Dedifferentiated amniotic fluid mesenchymal stem cell (primary cell): ENCODE measurements at regions not wholly inside any gene's neighbourhood (a gene's known extent, or its start where the extent isn't known, plus 50 kb on each side); places are given as distances from the start of the nearest gene placed in this dataset.
"Not testable (repeated sequence)": the region's sequence is repeated elsewhere in the genome, so short reads cannot be mapped to it uniquely, and the experiment has no call there.

Experiments used
- DNase-seq: peaks from one replicate; pipeline ENCODE4 v3.0.0-alpha.2; 2016; ENCODE audit errors: extremely low spot score

- no peak for DNase-seq
Measured at GRCh38 chr21:33994373-33994772, 78.8 kb upstream of the ATP5PO start.

GRCh38 chr21:33993286-33994231 is 78.0 kb upstream of the ATP5PO start:
- no peak for DNase-seq

GRCh38 chr21:33992412-33992811 is 76.8 kb upstream of the ATP5PO start:
- not testable (repeated sequence) for DNase-seq

- DNase-seq = no peak
Measured at GRCh38 chr21:33991133-33991532, 75.5 kb upstream of the ATP5PO start.

GRCh38 chr21:33989440-33989839 is 73.8 kb upstream of the ATP5PO start:
- no peak for DNase-seq

GRCh38 chr21:33988237-33989017 is 72.8 kb upstream of the ATP5PO start:
- DNase-seq = no peak

- DNase-seq = no peak
Measured at GRCh38 chr21:33987461-33987860, 71.9 kb upstream of the ATP5PO start.

- no peak for DNase-seq
Measured at GRCh38 chr21:33985117-33986050, 69.8 kb upstream of the ATP5PO start.

GRCh38 chr21:33984021-33984481 is 68.4 kb upstream of the ATP5PO start:
- no peak for DNase-seq

- no peak for DNase-seq
Measured at GRCh38 chr21:33981391-33982101, 65.9 kb upstream of the ATP5PO start.

- no peak for DNase-seq
Measured at GRCh38 chr21:33980276-33980916, 64.8 kb upstream of the ATP5PO start.

GRCh38 chr21:33978585-33978984 is 63.0 kb upstream of the ATP5PO start:
- DNase-seq = no peak

GRCh38 chr21:33977721-33978369 is 62.2 kb upstream of the ATP5PO start:
- no peak for DNase-seq

- DNase-seq = no peak
Measured at GRCh38 chr21:33977017-33977720, 61.6 kb upstream of the ATP5PO start.

GRCh38 chr21:33976082-33977016 is 60.7 kb upstream of the ATP5PO start:
- DNase-seq = peak; percentile 98

- no peak for DNase-seq
Measured at GRCh38 chr21:33975548-33976081, 60.0 kb upstream of the ATP5PO start.

- no peak for DNase-seq
Measured at GRCh38 chr21:33974513-33975468, 59.2 kb upstream of the ATP5PO start.
